PC-3 (cell line): ENCODE measurements at regions not wholly inside any gene's neighbourhood (a gene's known extent, or its start where the extent isn't known, plus 50 kb on each side); places are given as distances from the start of the nearest gene placed in this dataset.

Experiments used
- ATAC-seq: fragments of 200-7000 bp; cut with Tn5 transposase; 2 replicates; pipeline ENCODE4 v1.9.1; 2020; ENCODE audit warnings: mild to moderate bottlenecking, moderate library complexity
- BruUV-seq: library from RNA; stranded (reverse); fragments of 400-500 nt; replicated peaks from 2 replicates; lab custom pipeline; 2021; lab: Mats Ljungman, UMichigan
- CTCF ChIA-PET: fragments of 300-600 bp; sonication (Branson Sonifier 250); formaldehyde crosslinking; loops from one replicate; lab custom pipeline; 2022; ENCODE audit warnings: antibody characterized with exemption; lab: Charles Lee
- POLR2A ChIA-PET: fragments of 300-600 bp; sonication (Branson Sonifier 250); formaldehyde crosslinking; loops from one replicate; lab custom pipeline; 2022; ENCODE audit warnings: antibody characterized with exemption; ENCODE audit not compliant: unreplicated experiment; lab: Charles Lee
- DNase-seq: peaks from one replicate; pipeline ENCODE4 v3.0.0-alpha.2; 2015
- H2AFZ ChIP-seq: fragments of 300-600 bp; sonication (generic); 2 replicates; pipeline ENCODE4 v1.6.0; 2016; ENCODE audit warnings: antibody characterized with exemption, low read length
- H3F3A ChIP-seq: fragments of 300-600 bp; sonication (generic); one replicate; pipeline ENCODE4 v1.6.0; 2017; ENCODE audit warnings: antibody characterized with exemption, low read length, control low read depth, mild to moderate bottlenecking; ENCODE audit not compliant: unreplicated experiment
- H3K27ac ChIP-seq: fragments of 300-600 bp; sonication (generic); 2 replicates; pipeline ENCODE4 v1.5.1; 2016; ENCODE audit warnings: mild to moderate bottlenecking, low read length
- H3K27me3 ChIP-seq: fragments of 300-600 bp; sonication (generic); 2 replicates; pipeline ENCODE4 v1.6.1; 2016; ENCODE audit warnings: low read length, mixed read lengths
- H3K36me3 ChIP-seq: fragments of 300-600 bp; sonication (generic); 2 replicates; pipeline ENCODE4 v1.6.1; 2016; ENCODE audit warnings: low read depth, mixed run types, low read length, mixed read lengths
- H3K4me1 ChIP-seq: fragments of 300-600 bp; sonication (generic); 2 replicates; pipeline ENCODE4 v1.5.1; 2016; ENCODE audit warnings: low read length; ENCODE audit not compliant: insufficient read depth
- H3K4me2 ChIP-seq: fragments of 300-600 bp; sonication (generic); 2 replicates; pipeline ENCODE4 v1.6.0; 2016; ENCODE audit warnings: low read length
- H3K4me3 ChIP-seq: fragments of 300-600 bp; sonication (generic); 2 replicates; pipeline ENCODE4 v1.5.1; 2016; ENCODE audit warnings: mild to moderate bottlenecking, low read length, mixed read lengths
- H3K79me2 ChIP-seq: fragments of 300-600 bp; sonication (generic); 2 replicates; pipeline ENCODE4 v1.6.1; 2017; ENCODE audit warnings: low read length, mixed read lengths
- H3K9ac ChIP-seq: fragments of 300-600 bp; sonication (generic); 2 replicates; pipeline ENCODE4 v1.6.0; 2016; ENCODE audit warnings: mild to moderate bottlenecking, low read length
- H3K9me2 ChIP-seq: fragments of 300-600 bp; sonication (generic); replicated peaks from 2 replicates; pipeline ENCODE4 v1.6.1; 2016; ENCODE audit warnings: mixed run types, low read length, mixed read lengths
- H3K9me3 ChIP-seq: fragments of 300-600 bp; sonication (generic); 2 replicates; pipeline ENCODE4 v1.6.1; 2016; ENCODE audit warnings: low read length, mixed read lengths
- H4K20me1 ChIP-seq: fragments of 300-600 bp; sonication (generic); 2 replicates; pipeline ENCODE4 v1.6.1; 2016; ENCODE audit warnings: low read length, mixed read lengths
- CTCF ChIP-seq: fragments of 300-600 bp; sonication (generic); conservative IDR thresholded peaks from 2 replicates; pipeline ENCODE4 v1.5.1; 2017; ENCODE audit warnings: antibody characterized with exemption, low read depth, mild to moderate bottlenecking, low read length
- EZH2 ChIP-seq: fragments of 300-600 bp; sonication (generic); IDR thresholded peaks from one replicate; pipeline ENCODE4 v1.6.1; 2017; ENCODE audit warnings: antibody characterized with exemption, mild to moderate bottlenecking, low read length; ENCODE audit not compliant: unreplicated experiment
- EZH2phosphoT487 ChIP-seq: fragments of 300-600 bp; sonication (generic); IDR thresholded peaks from 2 replicates; pipeline ENCODE4 v1.6.1; 2018; ENCODE audit warnings: mild to moderate bottlenecking, antibody characterized with exemption, low read length, borderline replicate concordance
- intact Hi-C: fragments of 100-400 bp; cut with micrococcal nuclease; formaldehyde crosslinking; loops from 2 replicates; pipeline ENCODE4 v1.9.0; 2023

GRCh38 chrX:45323387-45323786, 122.7 kb upstream of the DIPK2B start:
- peak overlapping the region; percentile 86 for H3K9ac ChIP-seq
- H4K20me1 ChIP-seq: no peaks in the 10 kb centered on the region
- peak; percentile 44 for ATAC-seq
- H3K9me2 ChIP-seq: no peaks in the 10 kb centered on the region
- no peaks in the 10 kb centered on the region for H3K79me2 ChIP-seq
- 0 out of 2 replicates have a peak overlapping the region, but pooled peaks have one; percentile 12 for H3K4me2 ChIP-seq
- TF ChIP-seq EZH2phosphoT487 (no peak), EZH2 (no peak), CTCF (no peak)
- ChIA-PET POLR2A (interaction anchor here (1.1 kb wide), 1 partner anchor 156 kb away, joined by 6 read pairs; no protein-coding TSS in a partner anchor), CTCF (interaction anchor here (1.2 kb wide), 1 partner anchor 192 kb away, joined by 4 read pairs; no protein-coding TSS in a partner anchor)
- H3K27me3 ChIP-seq: no peaks in the 10 kb centered on the region
- peak overlapping the region; percentile 99 for H3K27ac ChIP-seq
- peaks cover 28% of the 10 kb centered on the region for H3K4me1 ChIP-seq
- no peak overlapping the region for H2AFZ ChIP-seq
- DNase-seq: peak; percentile 88
- H3K4me3 ChIP-seq: no peak overlapping the region
- no peaks in the 10 kb centered on the region for H3K9me3 ChIP-seq
- intact Hi-C loops: loop anchor here (1.0 to 5.0 kb wide), 5 partner anchors 123 to 524 kb away; no protein-coding TSS in a partner anchor
- no peaks in the 10 kb centered on the region for H3K36me3 ChIP-seq
- no TSS peak for BruUV-seq
- H3F3A ChIP-seq: no peaks in the 10 kb centered on the region

- Histone ChIP-seq H2AFZ (no peak overlapping the region), H3K9me3 (no peaks in the 10 kb centered on the region), H3K36me3 (no peaks in the 10 kb centered on the region), H3K27ac (peak overlapping the region; percentile 99), H3K27me3 (no peaks in the 10 kb centered on the region), H3K4me3 (no peak overlapping the region), H3K79me2 (no peaks in the 10 kb centered on the region), H3K4me1 (peaks cover 28% of the 10 kb centered on the region), H3K9me2 (no peaks in the 10 kb centered on the region), H3K9ac (peak overlapping the region; percentile 86), H3K4me2 (no peak overlapping the region), H4K20me1 (no peaks in the 10 kb centered on the region), H3F3A (no peaks in the 10 kb centered on the region)
- intact Hi-C loops: loop anchor here (1.0 to 5.0 kb wide), 7 partner anchors 123 to 524 kb away; no protein-coding TSS in a partner anchor
- peak; percentile 41 for DNase-seq
- ChIA-PET POLR2A (interaction anchor here (0.7 to 1.1 kb wide), 2 partner anchors 157 to 1011 kb away, joined by 4 to 6 read pairs; no protein-coding TSS in a partner anchor), CTCF (interaction anchor here (0.6 to 1.2 kb wide), 4 partner anchors 143 to 452 kb away, joined by 3 to 5 read pairs (median 4); no protein-coding TSS in a partner anchor)
- BruUV-seq: TSS peak; percentile 65
- TF ChIP-seq EZH2 (no peak), EZH2phosphoT487 (no peak), CTCF (no peak)
- peak; percentile 69 for ATAC-seq
Measured at GRCh38 chrX:45322820-45323219, 122.1 kb upstream of the DIPK2B start.

- BruUV-seq: no TSS peak
- Histone ChIP-seq H3K27ac (peak overlapping the region; percentile 99), H3K4me1 (peaks cover 28% of the 10 kb centered on the region), H3K9me3 (no peaks in the 10 kb centered on the region), H2AFZ (no peak overlapping the region), H3K27me3 (no peaks in the 10 kb centered on the region), H3K4me3 (no peak overlapping the region), H3K79me2 (no peaks in the 10 kb centered on the region), H3K9ac (peak overlapping the region; percentile 86), H3K4me2 (no peak overlapping the region), H3F3A (no peaks in the 10 kb centered on the region), H4K20me1 (no peaks in the 10 kb centered on the region), H3K9me2 (no peaks in the 10 kb centered on the region), H3K36me3 (no peaks in the 10 kb centered on the region)
- peak; percentile 92 for DNase-seq
- TF ChIP-seq CTCF (peak; percentile 77), EZH2 (no peak), EZH2phosphoT487 (no peak)
- POLR2A ChIA-PET: interaction anchor here (0.7 to 1.1 kb wide), 2 partner anchors 157 to 1011 kb away, joined by 4 to 6 read pairs; no protein-coding TSS in a partner anchor
- intact Hi-C loops: loop anchor here (1.0 to 5.0 kb wide), 6 partner anchors 157 to 525 kb away; no protein-coding TSS in a partner anchor
- CTCF ChIA-PET: interaction anchor here (0.6 to 1.2 kb wide), 5 partner anchors 144 to 508 kb away, joined by 3 to 5 read pairs (median 4); no protein-coding TSS in a partner anchor
- peak; percentile 78 for ATAC-seq
Measured at GRCh38 chrX:45322382-45322781, 121.7 kb upstream of the DIPK2B start.
